ENCODE measurements at regions not wholly inside any gene's neighbourhood (a gene's known extent, or its start where the extent isn't known, plus 50 kb on each side); places are given as distances from the start of the nearest gene placed in this dataset.

GRCh38 chr21:35537604-35538003, 488.5 kb upstream of the RUNX1 start:
- POLR2A ChIA-PET = no interaction called here
- no peaks in the 10 kb centered on the region; the same call in 1 of the 2 replicates for H3K27me3 ChIP-seq (ENCODE audit: control insufficient read depth, insufficient read depth, low read length)
- intact Hi-C loops (cut with micrococcal nuclease; ENCODE audit: unreplicated experiment) = no loop called here
- no peak for TF ChIP-seq REST (IDR thresholded peaks at IDR 0.05; ENCODE audit: insufficient read depth in 1 of 2, low read depth in 2 of 2, low read length in 1 of 2)
- TF ChIP-seq POLR2AphosphoS5 (IDR thresholded peaks at IDR 0.05; ENCODE audit: low read depth, low read length) = no peak
- no peak for TF ChIP-seq CTCF (IDR thresholded peaks at IDR 0.05)
- TF ChIP-seq TCF7L2 (IDR thresholded peaks at IDR 0.05; ENCODE audit: low read depth, low read length) = no peak
- no peak for TF ChIP-seq SIN3A (IDR thresholded peaks at IDR 0.05; ENCODE audit: borderline replicate concordance, insufficient read depth, low read depth, low read length)
- H3K4me3 ChIP-seq (ENCODE audit: low read depth in 2 of 2, low read length in 2 of 2) = no peak overlapping the region
- CTCF ChIA-PET = no interaction called here
- H3K4me1 ChIP-seq (ENCODE audit: control insufficient read depth, insufficient read depth, low read length) = no peaks in the 10 kb centered on the region
- H3K27ac ChIP-seq (ENCODE audit: low read length) = no peak overlapping the region
- no peak for ATAC-seq
- no TSS peak for BruUV-seq (replicated peaks)
- no peaks in the 10 kb centered on the region for H3K9me3 ChIP-seq (ENCODE audit: control insufficient read depth, insufficient read depth, low read depth, low read length)
- H3K36me3 ChIP-seq (ENCODE audit: control insufficient read depth, insufficient read depth, low read length) = no peaks in the 10 kb centered on the region
- DNase-seq (ENCODE audit: low read depth, low spot score) = no peak
- in situ Hi-C loops (cut with HindIII; ENCODE audit: low pct_unique_long_range_greater_than_20kb, low sequenced_read_pairs) = no loop called here

- no TSS peak for BruUV-seq (replicated peaks)
- Histone ChIP-seq H3K4me3 (ENCODE audit: low read depth in 2 of 2, low read length in 2 of 2) (no peak overlapping the region), H3K36me3 (ENCODE audit: control insufficient read depth, insufficient read depth, low read length) (no peaks in the 10 kb centered on the region), H3K27me3 (ENCODE audit: control insufficient read depth, insufficient read depth, low read length) (no peaks in the 10 kb centered on the region; the same call in 1 of the 2 replicates), H3K9me3 (ENCODE audit: control insufficient read depth, insufficient read depth, low read depth, low read length) (no peaks in the 10 kb centered on the region), H3K27ac (ENCODE audit: low read length) (no peak overlapping the region), H3K4me1 (ENCODE audit: control insufficient read depth, insufficient read depth, low read length) (no peaks in the 10 kb centered on the region)
- ATAC-seq (no peak), DNase-seq (ENCODE audit: low read depth, low spot score) (no peak)
- intact Hi-C loops (cut with micrococcal nuclease; ENCODE audit: unreplicated experiment) = no loop called here
- POLR2A ChIA-PET = no interaction called here
- in situ Hi-C loops (cut with HindIII; ENCODE audit: low pct_unique_long_range_greater_than_20kb, low sequenced_read_pairs) = no loop called here
- CTCF ChIA-PET = no interaction called here
- no peak for TF ChIP-seq REST (IDR thresholded peaks at IDR 0.05; ENCODE audit: insufficient read depth in 1 of 2, low read depth in 2 of 2, low read length in 1 of 2)
- no peak for TF ChIP-seq POLR2AphosphoS5 (IDR thresholded peaks at IDR 0.05; ENCODE audit: low read depth, low read length)
- TF ChIP-seq CTCF (IDR thresholded peaks at IDR 0.05) = no peak
- no peak for TF ChIP-seq SIN3A (IDR thresholded peaks at IDR 0.05; ENCODE audit: borderline replicate concordance, insufficient read depth, low read depth, low read length)
- TF ChIP-seq TCF7L2 (IDR thresholded peaks at IDR 0.05; ENCODE audit: low read depth, low read length) = no peak
Measured at GRCh38 chr21:35533893-35534292, 484.8 kb upstream of the RUNX1 start.
